IPS-NIHi11 (cell line): ENCODE measurements at regions not wholly inside any gene's neighbourhood (a gene's known extent, or its start where the extent isn't known, plus 50 kb on each side); places are given as distances from the start of the nearest gene placed in this dataset.

Experiments used
- DNase-seq: peaks from one replicate; pipeline ENCODE4 v3.0.0; 2012; ENCODE audit warnings: mixed read lengths, low spot score

DNA sequence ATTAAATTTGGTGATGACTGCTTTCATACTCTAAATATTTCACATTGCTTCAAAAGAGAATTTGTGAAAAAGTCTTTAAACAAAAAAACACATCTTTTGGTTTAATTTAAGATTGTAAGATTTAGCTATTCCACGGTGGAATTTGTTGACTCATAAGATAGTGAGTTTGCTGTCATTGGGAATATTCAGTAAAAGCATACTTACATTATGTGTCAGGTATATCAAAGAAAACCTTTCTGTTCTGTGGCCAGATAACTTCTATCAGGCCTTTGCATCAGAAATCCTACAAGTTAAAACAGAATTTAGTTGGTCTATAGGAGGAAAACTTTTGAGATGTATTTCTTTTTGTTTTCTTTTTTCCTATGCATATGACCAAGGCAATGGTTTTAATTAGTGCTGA lies 148.8 kb upstream of the E2F7 start:
- DNase-seq, result no peak

GRCh38 chr12:77213319-77213718 lies 147.9 kb upstream of the E2F7 start:
- DNase-seq, result no peak

DNA sequence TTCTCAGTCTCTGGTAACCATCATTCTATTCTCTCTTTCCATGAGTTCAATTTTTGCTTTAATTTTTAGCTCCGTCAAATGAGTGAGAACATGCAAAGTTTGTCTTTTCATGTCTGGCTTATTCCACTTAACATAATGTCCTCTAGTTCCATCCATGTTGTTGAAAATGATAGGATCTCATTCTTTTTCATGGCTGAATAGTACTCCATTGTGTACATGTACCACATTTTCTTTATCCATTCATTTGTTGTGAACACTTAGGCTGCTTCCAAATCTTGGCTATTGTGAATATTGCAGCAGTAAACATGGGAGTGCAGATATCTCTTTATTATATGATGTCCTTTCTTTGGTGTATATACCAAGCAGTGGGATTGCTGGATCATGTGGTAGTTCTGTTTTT lies 145.4 kb upstream of the E2F7 start:
- no peak for DNase-seq

DNA sequence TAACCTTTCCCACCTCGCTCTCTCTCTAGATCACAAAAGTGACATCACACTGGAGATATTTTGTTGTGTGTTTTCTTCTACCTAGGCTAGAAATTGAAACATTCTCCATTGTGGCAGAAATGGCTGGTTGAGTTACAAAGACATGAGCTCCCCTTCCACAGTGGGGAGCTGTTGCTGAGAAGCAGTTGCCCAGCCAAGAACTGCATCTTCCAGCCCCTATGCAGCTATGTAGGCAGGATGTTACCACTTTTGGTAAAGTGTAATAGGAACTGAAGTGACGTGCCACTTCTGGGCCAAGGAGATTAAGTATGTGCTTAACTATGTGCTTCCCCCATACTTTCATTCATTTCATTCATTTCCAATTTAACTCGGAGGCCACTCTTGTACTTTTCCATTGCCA lies 138.7 kb upstream of the E2F7 start:
- peak; percentile 19 for DNase-seq

- no peak for DNase-seq
Measured at GRCh38 chr12:77202457-77203060, 137.2 kb upstream of the E2F7 start.

DNA sequence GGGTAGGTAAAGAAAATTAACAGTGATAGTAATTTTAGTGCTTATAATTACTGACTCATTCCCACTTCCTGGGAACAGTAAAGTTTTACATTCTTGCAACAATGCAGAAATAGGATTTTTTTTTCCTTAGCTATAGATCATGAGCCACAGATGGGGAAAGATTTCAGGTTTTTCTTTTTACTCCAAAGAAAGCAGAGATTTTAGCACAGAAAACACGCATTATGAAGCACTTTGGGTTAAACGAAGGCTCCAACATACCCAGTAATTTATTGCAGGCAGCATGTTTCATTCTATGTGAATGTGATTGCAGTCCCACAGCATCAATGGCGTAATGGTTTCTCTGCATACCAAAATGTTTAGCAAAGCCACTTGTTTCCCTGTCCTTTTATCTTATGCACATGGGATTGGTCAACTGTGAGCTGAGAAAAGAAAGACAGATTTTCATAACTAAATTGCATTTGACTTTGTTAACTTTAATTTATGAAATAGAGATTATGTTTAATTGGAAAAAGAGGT lies 124.6 kb upstream of the E2F7 start:
- DNase-seq, result no peak

DNA sequence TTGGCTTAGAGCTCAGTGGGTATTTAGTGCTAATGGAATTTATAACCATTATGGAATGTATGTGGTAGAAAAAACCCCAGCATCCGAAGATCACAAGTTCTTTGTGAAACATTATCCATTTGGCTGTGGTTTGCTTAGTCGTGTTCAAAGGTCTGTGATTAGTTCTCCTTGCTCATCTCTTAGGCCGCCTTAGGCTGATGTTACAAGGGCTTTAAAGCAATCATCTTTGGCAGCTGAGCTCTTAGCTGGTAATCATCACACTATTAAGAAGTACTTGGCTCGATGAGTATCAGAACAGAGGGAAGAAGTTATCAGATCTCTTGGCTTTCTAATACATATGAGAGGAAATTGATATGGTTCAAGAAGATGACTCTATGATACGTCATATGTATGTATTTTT lies 124.1 kb upstream of the E2F7 start:
- DNase-seq, result no peak

GRCh38 chr12:77179515-77179914 lies 114.1 kb upstream of the E2F7 start:
- DNase-seq, result peak; percentile 10

- DNase-seq, result no peak
Measured at GRCh38 chr12:77167801-77168200, 102.4 kb upstream of the E2F7 start.

DNA sequence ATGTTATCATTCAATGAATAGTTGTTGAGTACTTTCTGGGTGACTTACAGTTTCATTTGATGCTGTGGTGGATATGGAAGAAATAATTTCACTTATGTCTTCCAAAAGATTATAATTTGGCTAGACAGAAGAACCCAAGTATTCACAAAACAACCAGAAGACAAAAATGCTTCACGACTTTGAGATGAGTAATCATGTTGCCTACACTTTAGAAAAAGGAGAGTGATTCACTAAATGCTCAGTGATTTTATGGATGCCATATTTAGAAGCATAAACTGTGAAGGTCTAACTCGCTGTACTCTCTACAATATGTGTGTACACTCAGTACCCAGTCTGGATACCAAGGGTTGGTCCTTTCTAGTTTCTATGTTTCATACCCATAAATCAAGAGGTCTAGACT lies 101.3 kb upstream of the E2F7 start:
- DNase-seq, result no peak

GRCh38 chr12:77163074-77164038 lies 98.0 kb upstream of the E2F7 start:
- DNase-seq, result no peak

GRCh38 chr12:77161944-77162343 lies 96.6 kb upstream of the E2F7 start:
- peak; percentile 23 for DNase-seq

DNA sequence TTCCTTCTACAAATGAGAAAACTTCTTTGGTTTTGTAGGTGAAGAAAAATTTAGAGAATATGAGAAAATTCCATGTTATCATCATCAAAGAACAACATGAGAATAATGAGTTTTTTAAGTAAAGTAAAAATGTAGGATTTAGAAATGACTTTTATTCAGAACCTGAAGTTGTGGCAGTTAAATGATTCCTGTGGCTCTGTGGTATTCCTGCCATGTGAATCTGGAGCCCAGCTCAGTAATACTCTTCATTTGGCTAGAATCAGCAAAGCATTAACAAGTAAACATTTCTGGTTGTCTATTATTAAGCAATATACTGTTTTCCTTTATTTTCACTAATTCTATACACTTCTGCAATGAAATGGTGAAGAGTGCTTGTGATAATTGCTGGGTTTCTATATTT lies 95.6 kb upstream of the E2F7 start:
- DNase-seq, result no peak

- no peak for DNase-seq
Measured at GRCh38 chr12:77153706-77154105, 88.3 kb upstream of the E2F7 start.

DNA sequence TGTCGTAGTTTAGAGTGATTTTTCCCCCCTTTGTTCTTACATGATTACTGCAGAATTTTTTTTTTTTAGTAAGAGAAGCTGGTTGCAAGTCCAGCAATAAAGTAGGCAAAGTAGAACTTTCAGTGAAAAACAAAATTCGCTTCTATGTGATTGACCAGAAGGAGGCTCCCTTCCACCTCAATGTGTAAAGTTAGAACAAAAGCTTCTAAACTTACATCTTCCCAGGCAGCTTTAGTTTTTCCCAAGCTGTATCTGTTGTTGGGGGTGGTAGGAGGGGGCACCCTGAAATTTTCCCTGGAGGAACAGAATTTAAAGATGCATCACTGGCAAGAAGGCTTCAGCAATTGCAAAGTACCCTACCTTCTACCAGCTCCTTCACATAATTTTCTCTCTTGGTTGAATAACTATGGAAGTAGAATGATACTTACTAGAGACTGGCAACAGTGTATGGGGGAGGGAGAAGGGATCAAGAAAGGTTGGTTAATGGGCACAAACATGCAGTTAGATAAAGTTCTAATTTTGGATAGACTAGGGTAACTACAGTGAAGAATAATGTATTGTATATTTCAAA lies 87.3 kb upstream of the E2F7 start:
- DNase-seq, result peak; percentile 25

DNA sequence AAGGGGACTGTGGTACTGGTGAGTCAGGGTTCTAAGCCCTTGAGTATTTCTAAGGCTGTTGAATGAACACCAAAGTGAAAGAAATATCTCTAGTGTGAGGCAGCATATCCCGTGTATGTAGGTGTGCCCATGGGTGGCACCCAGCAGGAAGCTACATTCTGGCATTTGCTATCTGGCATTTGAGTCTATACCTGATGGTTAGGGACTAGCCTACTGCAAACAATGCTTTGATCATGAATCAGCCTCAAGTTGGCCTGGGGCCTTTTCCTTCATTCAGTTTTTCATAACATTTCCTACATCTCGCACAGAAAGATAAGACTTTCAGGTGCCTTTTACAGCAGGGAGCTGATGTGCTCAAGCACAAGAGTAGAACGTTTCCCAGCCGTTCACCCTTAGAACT lies 85.7 kb upstream of the E2F7 start:
- no peak for DNase-seq

DNA sequence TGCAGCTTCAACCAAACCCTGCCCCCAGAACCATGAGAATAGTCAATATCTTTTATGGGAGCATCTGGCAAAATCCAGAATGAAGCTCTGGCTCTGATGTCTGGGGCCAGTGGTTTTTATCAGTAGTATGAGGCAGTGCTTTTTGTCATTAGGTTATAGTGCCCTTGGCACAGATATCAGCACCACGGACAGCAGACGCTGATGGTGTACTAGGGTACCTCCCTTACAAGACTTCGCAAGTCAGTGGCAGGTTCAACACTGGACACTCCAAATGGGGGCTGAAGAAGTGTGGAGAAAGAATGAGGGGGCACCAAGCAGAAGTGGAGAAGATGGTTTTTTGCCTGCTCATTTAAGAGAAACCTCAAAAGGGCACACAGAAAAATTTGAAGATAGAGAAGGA lies 68.2 kb upstream of the E2F7 start:
- peak; percentile 69 for DNase-seq

DNA sequence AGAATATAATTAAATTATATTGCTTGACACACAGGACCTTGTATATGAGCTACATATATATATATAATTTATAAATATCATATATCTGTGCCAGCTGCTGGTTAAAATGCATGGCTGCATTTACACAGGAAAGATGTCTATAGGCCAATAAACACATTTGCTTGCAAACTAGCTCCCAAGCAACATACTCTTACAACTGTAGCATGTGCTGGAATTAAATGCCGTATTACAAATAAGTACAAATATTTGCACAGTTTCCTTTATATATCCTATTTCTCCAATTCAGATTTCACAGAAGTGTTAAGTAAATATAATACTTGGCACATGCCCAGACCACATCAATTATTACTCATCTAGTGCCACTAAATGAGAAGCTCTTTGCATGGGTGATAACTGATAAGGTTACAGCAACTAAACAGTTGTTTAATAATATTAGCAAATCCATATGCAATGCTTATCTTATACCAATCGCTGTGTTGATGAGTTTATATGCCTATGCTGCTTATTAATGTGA lies 66.7 kb upstream of the E2F7 start:
- DNase-seq, result no peak

GRCh38 chr12:77130193-77130592 lies 64.8 kb upstream of the E2F7 start:
- no peak for DNase-seq

DNA sequence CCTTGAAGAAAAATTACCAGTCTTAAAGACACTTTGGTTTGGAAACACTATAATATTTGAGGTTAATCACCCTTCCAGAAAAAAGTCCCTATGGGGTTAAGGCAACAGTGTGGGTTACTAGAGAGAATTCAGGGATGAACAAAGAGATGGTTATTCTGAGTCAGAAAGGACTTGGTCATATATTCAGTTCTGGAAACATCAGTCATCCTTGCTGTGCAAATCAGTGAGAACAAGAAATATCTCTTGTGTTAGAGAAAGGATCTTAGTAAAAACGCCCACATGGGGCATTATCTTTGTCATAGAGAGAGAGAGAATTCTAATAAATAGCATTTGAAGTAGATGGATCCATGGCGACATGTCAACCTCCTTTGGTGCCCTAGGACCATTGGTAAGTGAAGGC lies 59.4 kb upstream of the E2F7 start:
- no peak for DNase-seq

GRCh38 chr12:77122661-77123060 lies 57.3 kb upstream of the E2F7 start:
- no peak for DNase-seq

DNA sequence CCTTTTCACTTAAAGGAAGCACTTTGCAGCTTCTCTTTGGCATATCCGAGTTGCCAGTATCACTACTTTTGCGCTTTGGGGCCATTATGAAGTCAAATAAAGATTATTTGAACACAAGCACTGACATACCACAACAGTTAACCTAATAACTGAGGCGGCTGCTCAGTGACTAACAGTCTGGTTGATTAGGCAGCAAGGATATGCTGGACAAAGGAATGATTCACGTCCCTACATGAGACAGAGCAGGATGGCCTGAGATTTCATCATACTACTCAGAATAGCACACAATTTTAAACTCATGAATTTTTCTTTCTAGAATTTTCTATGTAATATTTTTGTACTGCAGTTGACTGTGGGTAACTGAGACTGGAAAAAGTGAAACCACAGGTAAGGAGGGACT lies 56.9 kb upstream of the E2F7 start:
- DNase-seq, result no peak
